Endothelial cell of umbilical vein (primary cell): ENCODE measurements at regions not wholly inside any gene's neighbourhood (a gene's known extent, or its start where the extent isn't known, plus 50 kb on each side); places are given as distances from the start of the nearest gene placed in this dataset.

Source experiments
- BruUV-seq: library from RNA; stranded (reverse); fragments of 400-500 nt; replicated peaks from 2 replicates; lab custom pipeline; 2021; lab: Mats Ljungman, UMichigan
- CTCF ChIA-PET: fragments of 300-600, 350-600 bp; sonication (Branson Sonifier 250); formaldehyde crosslinking; loops from one replicate; lab custom pipeline; 2021; ENCODE audit warnings: antibody characterized with exemption, inconsistent platforms; lab: Charles Lee
- POLR2A ChIA-PET: fragments of 300-600, 350-600 bp; sonication (Branson Sonifier 250); formaldehyde crosslinking; loops from one replicate; lab custom pipeline; 2021; ENCODE audit warnings: antibody characterized with exemption, inconsistent platforms; lab: Charles Lee
- DNase-seq: peaks from one replicate; pipeline ENCODE4 v3.0.0-alpha.2; 2011; ENCODE audit warnings: low read depth, low spot score
- FAIRE-seq: peaks from 2 replicates; lab custom pipeline; 2011; peaks lifted over from hg19 to GRCh38; lab: Jason Lieb, UNC
- H2AFZ ChIP-seq: 2 replicates; pipeline ENCODE4 v1.6.0; 2012; ENCODE audit warnings: low read depth, low read length, control low read depth, inconsistent platforms
- H3K27ac ChIP-seq: 2 replicates; pipeline ENCODE4 v1.5.1; 2011; ENCODE audit warnings: low read depth, mild to moderate bottlenecking, control low read depth, low read length, moderate library complexity; ENCODE audit not compliant: insufficient read depth
- H3K27me3 ChIP-seq, 2 experiments: 2 replicates each; pipeline versions ENCODE4 v1.6.0 to v1.6.1; 2011; ENCODE audit warnings: low read length in 2 of 2, mixed read lengths in 1 of 2; ENCODE audit not compliant: control insufficient read depth in 2 of 2, insufficient read depth in 2 of 2
- H3K36me3 ChIP-seq, 2 experiments: 2 replicates in 1 of 2; 3 replicates in 1 of 2; pipeline ENCODE4 v1.5.1; 2011; ENCODE audit warnings: low read length in 2 of 2, mild to moderate bottlenecking in 1 of 2, moderate library complexity in 1 of 2; ENCODE audit not compliant: control insufficient read depth in 2 of 2, insufficient read depth in 2 of 2; ENCODE audit errors: extremely low read depth in 1 of 2
- H3K4me1 ChIP-seq: 3 replicates; pipeline ENCODE4 v1.5.1; 2011; ENCODE audit warnings: mild to moderate bottlenecking, low read length; ENCODE audit not compliant: control insufficient read depth, insufficient read depth; ENCODE audit errors: extremely low read depth
- H3K4me2 ChIP-seq: 2 replicates; pipeline ENCODE4 v1.6.1; 2011; ENCODE audit warnings: low read length, control low read depth, mixed read lengths; ENCODE audit not compliant: insufficient read depth
- H3K4me3 ChIP-seq, 3 experiments: fragments of 200-600 bp in 1 of 3; sonication (generic), shearing (Covaris generic) in 1 of 3; replicated peaks in 1 of 3; 2 replicates each; pipeline ENCODE4 v1.5.1; 2011 to 2016; ENCODE audit warnings: control low read depth in 3 of 3, low read length in 3 of 3, mild to moderate bottlenecking in 2 of 3, inconsistent platforms in 1 of 3, low read depth in 1 of 3, moderate library complexity in 1 of 3; ENCODE audit not compliant: insufficient read depth in 1 of 3
- H3K79me2 ChIP-seq: 2 replicates; pipeline ENCODE4 v1.6.0; 2012; ENCODE audit warnings: low read length, inconsistent platforms; ENCODE audit not compliant: control insufficient read depth, insufficient read depth
- H3K9ac ChIP-seq: replicated peaks from 2 replicates; pipeline ENCODE3; 2011; ENCODE audit warnings: low read length, control low read depth; ENCODE audit not compliant: insufficient read depth; ENCODE audit errors: extremely low read depth
- H3K9me1 ChIP-seq: replicated peaks from 3 replicates; pipeline ENCODE4 v1.6.0; 2011; ENCODE audit warnings: mild to moderate bottlenecking, low read length; ENCODE audit not compliant: control insufficient read depth, insufficient read depth; ENCODE audit errors: extremely low read depth
- H3K9me3 ChIP-seq: replicated peaks from 2 replicates; pipeline ENCODE4 v1.5.1; 2012; ENCODE audit warnings: low read length, inconsistent platforms; ENCODE audit not compliant: control insufficient read depth, insufficient read depth
- H4K20me1 ChIP-seq: replicated peaks from 2 replicates; pipeline ENCODE3; 2011; ENCODE audit warnings: mild to moderate bottlenecking, low read length; ENCODE audit not compliant: control insufficient read depth, insufficient read depth; ENCODE audit errors: extremely low read depth
- EZH2 ChIP-seq: IDR thresholded peaks from 2 replicates; pipeline ENCODE4 v1.6.1; 2012; ENCODE audit warnings: borderline replicate concordance, low read depth, mild to moderate bottlenecking, moderate library complexity, low read length, inconsistent platforms; ENCODE audit not compliant: severe bottlenecking
- FOS ChIP-seq: IDR thresholded peaks from 2 replicates; pipeline ENCODE4 v1.6.1; 2011; ENCODE audit warnings: mild to moderate bottlenecking, low read length, moderate library complexity, borderline replicate concordance; ENCODE audit not compliant: insufficient read depth
- GATA2 ChIP-seq: IDR thresholded peaks from 2 replicates; pipeline ENCODE4 v1.7.0; 2011; ENCODE audit warnings: low read depth, mild to moderate bottlenecking, moderate library complexity, mixed read lengths, low read length; ENCODE audit not compliant: insufficient read length, insufficient read depth
- JUN ChIP-seq: IDR thresholded peaks from 2 replicates; pipeline ENCODE4 v1.6.1; 2011; ENCODE audit warnings: borderline replicate concordance, low read depth; ENCODE audit not compliant: insufficient read length, insufficient read depth
- MYC ChIP-seq: IDR thresholded peaks from one replicate; pipeline ENCODE4 v1.6.1; 2011; ENCODE audit warnings: mild to moderate bottlenecking, low read depth, low read length
- POLR2A ChIP-seq: IDR thresholded peaks from 2 replicates; pipeline ENCODE4 v1.6.1; 2012; ENCODE audit warnings: low read depth, mild to moderate bottlenecking, control low read depth, low read length
- POLR2AphosphoS5 ChIP-seq: IDR thresholded peaks from 2 replicates; pipeline ENCODE4 v1.6.1; 2012; ENCODE audit warnings: low read depth, mild to moderate bottlenecking, control low read depth, low read length, moderate library complexity; ENCODE audit not compliant: insufficient read depth
- dilution Hi-C: fragments of 300-500 bp; cut with MboI; formaldehyde crosslinking; loops from one replicate; pipeline ENCODE4 v1.15.0; 2019; ENCODE audit warnings: low sequenced_read_pairs; ENCODE audit not compliant: extremely low pct_ligation_motif_present
- intact Hi-C: fragments of 100-400 bp; cut with micrococcal nuclease; formaldehyde crosslinking; loops from one replicate; pipeline ENCODE4 v1.10.0; 2022
- TF ChIP-seq, protein P1 (sequence below), 2 donors: IDR thresholded peaks; 1 replicate in 1 of 2; 2 replicates in 1 of 2; pipeline ENCODE4 v1.5.1; 2011; ENCODE audit warnings: low read length in 2 of 2, mild to moderate bottlenecking in 2 of 2, moderate library complexity in 2 of 2, control low read depth in 1 of 2, inconsistent platforms in 1 of 2, low read depth in 1 of 2; ENCODE audit not compliant: insufficient read depth in 1 of 2; ENCODE audit errors: extremely low read depth in 1 of 2
- TF ChIP-seq, protein P2 (sequence below): IDR thresholded peaks from 2 replicates; pipeline ENCODE4 v1.6.1; 2011; ENCODE audit not compliant: insufficient read depth, insufficient read length

DNA sequence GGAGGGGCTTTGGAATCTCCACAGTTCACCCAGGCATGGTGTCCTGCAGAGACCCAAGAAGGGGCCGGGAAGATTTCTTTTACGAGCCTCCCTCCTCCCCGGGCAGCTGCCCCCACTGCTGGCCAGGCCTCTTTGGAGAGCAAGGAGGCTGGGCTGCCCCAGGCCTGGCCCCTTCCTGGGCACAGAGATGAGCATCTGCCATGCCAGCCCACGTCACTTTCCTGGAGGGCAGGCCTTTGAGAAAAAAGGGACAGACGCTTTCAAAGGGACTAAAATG is 60.5 kb upstream of the FGF3 start:
- H3K27ac ChIP-seq = no peak overlapping the region
- no peak overlapping the region for H2AFZ ChIP-seq
- peaks cover 0 to 2% of the 10 kb centered on the region in 2 experiments for H3K27me3 ChIP-seq
- TF ChIP-seq JUN (no peak), POLR2A (no peak)
- intact Hi-C loops (no loop called here), dilution Hi-C loops (no loop called here)
- DNase-seq (no peak), FAIRE-seq (no peak)
- no peaks in the 10 kb centered on the region for H3K36me3 ChIP-seq
- no peaks in the 10 kb centered on the region for H3K4me1 ChIP-seq
- H3K9ac ChIP-seq = no peak overlapping the region
- no peak overlapping the region for H3K4me2 ChIP-seq
- H3K9me1 ChIP-seq = no peaks in the 10 kb centered on the region
- BruUV-seq = no TSS peak
- H3K4me3 ChIP-seq = no peak overlapping the region
- no peaks in the 10 kb centered on the region for H4K20me1 ChIP-seq
- POLR2A ChIA-PET = no interaction called here
- CTCF ChIA-PET = interaction anchor here (0.6 to 2.0 kb wide), 3 partner anchors 9 to 161 kb away, joined by 3 to 8 read pairs (median 3); no protein-coding TSS in a partner anchor
- H3K79me2 ChIP-seq = no peaks in the 10 kb centered on the region
- no peaks in the 10 kb centered on the region for H3K9me3 ChIP-seq

DNA sequence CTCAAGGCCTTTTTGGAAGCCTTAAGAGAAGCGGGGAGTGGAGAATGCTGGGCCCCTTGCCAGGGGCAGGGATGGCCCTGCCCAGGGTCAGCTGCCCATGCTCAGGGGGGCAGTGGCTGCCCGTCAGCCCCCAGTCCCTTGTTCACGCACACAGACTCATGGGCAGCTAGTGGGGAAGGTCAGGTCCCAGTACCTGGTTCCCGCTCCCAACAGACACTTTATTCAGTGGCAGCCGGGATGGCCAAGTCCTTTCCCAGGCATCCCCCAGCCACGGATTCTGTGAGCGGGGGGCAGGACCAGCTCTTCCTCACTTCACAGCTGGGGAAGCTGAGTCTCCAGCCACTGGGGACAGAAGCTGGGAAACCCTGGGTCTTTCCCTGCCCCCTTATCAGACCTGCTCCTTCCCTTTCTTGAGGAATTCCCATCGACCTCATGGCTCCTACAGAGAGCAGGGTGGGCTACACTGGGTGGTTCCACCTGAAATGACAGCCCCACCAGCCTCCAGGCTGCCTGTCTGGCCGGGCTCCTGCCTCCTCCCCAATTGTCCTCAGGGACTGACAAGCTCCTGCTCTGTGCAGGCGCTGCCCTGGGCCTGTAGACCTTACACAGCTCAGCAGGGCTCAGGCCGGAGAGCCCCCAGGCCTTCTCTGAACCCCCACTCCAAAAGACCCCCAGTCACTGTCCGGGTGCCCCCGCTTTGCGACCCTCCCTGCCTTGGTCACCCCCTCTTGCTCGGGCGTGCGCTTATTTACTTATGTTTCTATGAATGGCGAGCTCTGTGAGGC is 61.0 kb upstream of the FGF3 start:
- BruUV-seq = no TSS peak
- H3K27ac ChIP-seq = no peak overlapping the region
- no peaks in the 10 kb centered on the region for H3K79me2 ChIP-seq
- DNase-seq (no peak), FAIRE-seq (no peak)
- no peaks in the 10 kb centered on the region for H3K9me1 ChIP-seq
- no peak overlapping the region for H3K9ac ChIP-seq
- no peaks in the 10 kb centered on the region for H4K20me1 ChIP-seq
- dilution Hi-C loops (no loop called here), intact Hi-C loops (no loop called here)
- H2AFZ ChIP-seq = no peak overlapping the region
- no peak overlapping the region for H3K4me2 ChIP-seq
- H3K4me1 ChIP-seq = no peaks in the 10 kb centered on the region
- ChIA-PET CTCF (interaction anchor here (0.6 to 2.0 kb wide), 3 partner anchors 9 to 162 kb away, joined by 3 to 8 read pairs (median 3); no protein-coding TSS in a partner anchor), POLR2A (no interaction called here)
- no peak for TF ChIP-seq POLR2A
- TF ChIP-seq JUN = no peak
- no peak for TF ChIP-seq MYC
- no peak for TF ChIP-seq FOS
- no peak for TF ChIP-seq GATA2
- TF ChIP-seq, protein P1, sequence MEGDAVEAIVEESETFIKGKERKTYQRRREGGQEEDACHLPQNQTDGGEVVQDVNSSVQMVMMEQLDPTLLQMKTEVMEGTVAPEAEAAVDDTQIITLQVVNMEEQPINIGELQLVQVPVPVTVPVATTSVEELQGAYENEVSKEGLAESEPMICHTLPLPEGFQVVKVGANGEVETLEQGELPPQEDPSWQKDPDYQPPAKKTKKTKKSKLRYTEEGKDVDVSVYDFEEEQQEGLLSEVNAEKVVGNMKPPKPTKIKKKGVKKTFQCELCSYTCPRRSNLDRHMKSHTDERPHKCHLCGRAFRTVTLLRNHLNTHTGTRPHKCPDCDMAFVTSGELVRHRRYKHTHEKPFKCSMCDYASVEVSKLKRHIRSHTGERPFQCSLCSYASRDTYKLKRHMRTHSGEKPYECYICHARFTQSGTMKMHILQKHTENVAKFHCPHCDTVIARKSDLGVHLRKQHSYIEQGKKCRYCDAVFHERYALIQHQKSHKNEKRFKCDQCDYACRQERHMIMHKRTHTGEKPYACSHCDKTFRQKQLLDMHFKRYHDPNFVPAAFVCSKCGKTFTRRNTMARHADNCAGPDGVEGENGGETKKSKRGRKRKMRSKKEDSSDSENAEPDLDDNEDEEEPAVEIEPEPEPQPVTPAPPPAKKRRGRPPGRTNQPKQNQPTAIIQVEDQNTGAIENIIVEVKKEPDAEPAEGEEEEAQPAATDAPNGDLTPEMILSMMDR (IDR thresholded peaks at IDR 0.05; ENCODE audit: extremely low read depth in 1 of 2, insufficient read depth in 1 of 2, low read depth in 1 of 2, low read length in 2 of 2) = no peak
- no peak for TF ChIP-seq POLR2AphosphoS5
- no peak for TF ChIP-seq EZH2
- TF ChIP-seq, protein P2, sequence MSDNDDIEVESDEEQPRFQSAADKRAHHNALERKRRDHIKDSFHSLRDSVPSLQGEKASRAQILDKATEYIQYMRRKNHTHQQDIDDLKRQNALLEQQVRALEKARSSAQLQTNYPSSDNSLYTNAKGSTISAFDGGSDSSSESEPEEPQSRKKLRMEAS = no peak
- peaks cover 0 to 2% of the 10 kb centered on the region in 2 experiments for H3K27me3 ChIP-seq
- H3K9me3 ChIP-seq = no peaks in the 10 kb centered on the region
- no peak overlapping the region for H3K4me3 ChIP-seq
- H3K36me3 ChIP-seq = no peaks in the 10 kb centered on the region
